Embryonic facial prominence (tissue), 1 donor: ENCODE measurements at regions not wholly inside any gene's neighbourhood (a gene's known extent, or its start where the extent isn't known, plus 50 kb on each side); places are given as distances from the start of the nearest gene placed in this dataset.
A peak's percentile ranks its signal among the peaks of the same experiment; 100 is the strongest.
"Not testable (repeated sequence)": the region's sequence is repeated elsewhere in the genome, so short reads cannot be mapped to it uniquely, and the experiment has no call there.

Experiments used
- DNase-seq: peaks from one replicate; pipeline ENCODE4 v3.0.0-alpha.2; 2016; ENCODE audit errors: extremely low spot score

GRCh38 chr2:67623741-67624140, 226.6 kb downstream of the ETAA1 start:
- DNase-seq, result not testable (repeated sequence)

DNA sequence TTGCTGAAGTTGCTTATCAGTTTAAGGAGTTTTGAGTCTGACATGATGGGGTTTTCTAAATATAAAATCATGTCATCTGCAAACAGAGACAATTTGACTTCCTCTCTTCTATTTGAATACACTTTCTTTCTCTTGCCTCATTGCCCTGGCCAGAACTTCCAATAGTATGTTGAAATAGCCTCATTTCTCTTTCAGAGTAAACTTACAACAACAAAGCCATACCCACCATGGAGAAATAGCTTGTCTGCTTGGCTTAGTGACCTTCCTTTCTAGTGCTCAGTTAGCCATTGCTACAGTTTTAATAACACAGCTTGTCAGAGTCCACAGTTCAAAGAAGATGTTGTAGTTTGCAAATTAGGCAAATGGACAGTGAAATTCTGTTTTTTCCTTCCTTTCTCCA, 228.0 kb downstream of the ETAA1 start:
- no peak for DNase-seq

- no peak for DNase-seq
Observed at GRCh38 chr2:67625690-67626475, 228.8 kb downstream of the ETAA1 start.

- no peak for DNase-seq
Observed at GRCh38 chr2:67626656-67627055, 229.5 kb downstream of the ETAA1 start.

- no peak for DNase-seq
Observed at GRCh38 chr2:67627456-67628207, 230.5 kb downstream of the ETAA1 start.

- DNase-seq, result no peak
Observed at GRCh38 chr2:67628892-67629291, 231.8 kb downstream of the ETAA1 start.

- no peak for DNase-seq
Observed at GRCh38 chr2:67631483-67631882, 234.3 kb downstream of the ETAA1 start.

DNA sequence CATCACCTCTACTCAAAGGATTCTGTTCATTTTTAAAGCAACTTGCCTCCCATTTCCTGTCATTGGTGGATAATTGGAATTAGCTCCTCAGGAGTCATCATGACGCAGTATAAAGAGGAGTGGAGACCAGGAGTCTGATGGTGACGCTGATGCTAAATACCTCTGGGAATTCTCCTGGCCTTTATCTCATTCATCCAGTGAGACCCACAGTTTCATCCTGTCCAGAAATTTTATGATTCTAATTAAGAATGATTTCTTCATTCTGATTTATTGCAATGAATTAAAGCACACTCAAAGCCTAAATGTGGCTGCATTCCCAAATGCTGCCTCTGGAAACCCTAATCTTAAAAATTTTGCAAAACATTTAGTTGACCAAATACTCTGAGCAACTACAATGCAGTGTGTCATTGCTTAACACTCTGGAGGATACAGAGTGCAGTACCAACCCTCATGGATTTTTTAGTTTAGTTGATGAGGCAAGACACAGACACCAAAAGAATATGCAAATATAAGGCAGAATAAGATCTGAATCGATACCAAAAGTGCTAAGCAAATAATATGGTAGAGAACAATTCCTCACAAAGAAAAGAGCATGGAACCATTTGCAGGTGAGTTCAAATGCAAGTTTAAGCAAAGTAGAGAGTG, 236.2 kb downstream of the ETAA1 start:
- DNase-seq, result no peak

- DNase-seq, result no peak
Observed at GRCh38 chr2:67638146-67638545, 241.0 kb downstream of the ETAA1 start.

GRCh38 chr2:67641312-67642045, 244.3 kb downstream of the ETAA1 start:
- DNase-seq, result no peak

GRCh38 chr2:67642046-67642382, 244.9 kb downstream of the ETAA1 start:
- no peak for DNase-seq

GRCh38 chr2:67642961-67643360, 245.8 kb downstream of the ETAA1 start:
- DNase-seq, result no peak

DNA sequence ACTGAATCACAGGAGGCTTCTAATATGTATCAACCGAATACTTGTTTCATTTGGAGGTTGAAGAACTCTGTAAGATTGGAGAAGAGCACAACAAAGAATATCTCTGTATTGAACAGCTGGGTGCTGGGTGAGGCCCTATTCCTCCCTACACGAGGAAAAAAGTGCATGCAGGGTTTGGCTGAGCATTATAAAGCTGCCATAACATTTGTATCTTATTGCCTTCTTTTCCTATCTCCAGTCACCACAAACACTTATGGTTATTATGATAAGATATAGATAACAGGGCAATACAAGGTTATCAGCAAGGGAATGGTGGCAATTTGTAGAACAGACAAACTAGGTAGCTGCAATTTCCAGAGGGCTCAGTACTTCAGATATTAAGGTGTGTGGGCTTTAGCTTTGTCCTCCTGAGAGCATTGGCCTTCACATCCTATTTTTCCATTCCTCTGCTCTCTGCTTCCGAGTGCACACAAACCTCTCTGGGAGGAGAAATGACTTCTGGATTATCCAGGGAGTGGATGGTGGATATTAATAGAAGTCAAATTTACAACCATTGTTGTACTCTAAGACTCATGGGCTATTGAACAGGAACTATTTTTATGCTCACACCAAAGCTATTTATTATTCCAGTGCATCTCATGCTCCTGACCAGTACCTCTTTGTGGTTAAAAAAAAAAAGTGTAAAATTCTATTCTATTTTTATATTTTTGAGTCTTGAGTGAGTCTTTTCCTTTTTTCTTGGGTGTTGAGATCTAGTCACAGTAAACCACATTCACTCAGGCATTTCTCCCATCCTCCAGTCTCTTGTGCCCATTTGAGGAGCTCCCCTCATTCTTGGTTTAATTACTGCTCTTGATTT, 248.4 kb downstream of the ETAA1 start:
- DNase-seq, result no peak

- no peak for DNase-seq
Observed at GRCh38 chr2:67646714-67647333, 249.7 kb downstream of the ETAA1 start.

- no peak for DNase-seq
Observed at GRCh38 chr2:67649331-67650261, 252.5 kb downstream of the ETAA1 start.

GRCh38 chr2:67650291-67651133, 253.4 kb downstream of the ETAA1 start:
- DNase-seq, result peak; percentile 82

GRCh38 chr2:67651565-67651964, 254.4 kb downstream of the ETAA1 start:
- DNase-seq, result no peak

DNA sequence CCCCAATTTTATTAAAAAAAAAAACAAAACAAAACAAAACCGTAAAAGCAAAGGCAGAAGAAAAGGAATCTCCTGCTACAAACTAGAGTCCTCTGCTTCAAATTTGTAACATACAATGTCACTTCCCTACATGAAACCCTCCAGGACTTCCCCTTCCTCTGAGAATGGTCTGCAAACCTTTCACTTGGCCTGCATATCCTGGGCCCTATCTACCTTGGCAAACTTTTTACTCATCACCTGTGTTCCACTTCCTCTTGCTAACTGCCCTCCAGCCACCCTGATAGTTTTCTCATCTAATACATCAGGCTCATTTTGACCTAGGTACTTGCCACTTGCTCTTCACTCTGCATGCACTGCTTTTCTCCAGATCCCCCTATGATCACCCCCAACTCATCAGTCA, 255.5 kb downstream of the ETAA1 start:
- no peak for DNase-seq

DNA sequence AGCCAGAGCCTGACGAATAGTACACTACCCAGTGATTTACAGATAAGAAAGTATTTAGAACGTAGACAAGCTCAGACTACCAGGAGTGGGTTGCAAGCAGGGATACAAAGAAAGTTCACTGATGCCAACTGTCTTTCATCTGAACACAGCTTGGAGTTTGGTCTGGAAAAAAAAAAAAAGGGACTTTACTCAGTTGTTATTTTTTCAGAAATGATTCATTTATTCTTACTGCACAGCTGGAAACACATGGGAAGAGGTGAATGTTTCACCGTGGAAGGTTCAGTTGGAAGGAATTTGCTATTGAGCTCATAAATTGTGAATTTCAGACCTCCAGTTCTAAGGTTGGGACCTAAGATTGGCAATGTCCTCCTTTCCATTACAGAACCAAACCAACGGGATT, 259.7 kb downstream of the ETAA1 start:
- DNase-seq, result no peak
